Neural cell (in vitro differentiated cells): ENCODE measurements at regions not wholly inside any gene's neighbourhood (a gene's known extent, or its start where the extent isn't known, plus 50 kb on each side); places are given as distances from the start of the nearest gene placed in this dataset.

ENCODE experiments used
- H2AFZ ChIP-seq: fragments of 200-600, 300-800 bp; sonication (generic), shearing (Covaris generic); 2 replicates; pipeline ENCODE4 v1.6.0; 2014; ENCODE audit warnings: low read depth, mild to moderate bottlenecking, antibody characterized with exemption, low read length, moderate library complexity
- H3F3A ChIP-seq: fragments of 200-600 bp; shearing (Covaris generic); 2 replicates; pipeline ENCODE4 v1.6.1; 2016; ENCODE audit warnings: mild to moderate bottlenecking, moderate library complexity, mixed read lengths, antibody characterized with exemption, low read length; ENCODE audit not compliant: insufficient read depth, poor library complexity, severe bottlenecking
- H3K27ac ChIP-seq: fragments of 200-600, 300-800 bp; sonication (generic), shearing (Covaris generic); 2 replicates; pipeline ENCODE4 v1.5.1; 2014; ENCODE audit warnings: mild to moderate bottlenecking, low read length, moderate library complexity
- H3K27me3 ChIP-seq: fragments of 300-800, 200-600 bp; sonication (generic), shearing (Covaris generic); 2 replicates; pipeline ENCODE4 v1.6.0; 2014; ENCODE audit warnings: mild to moderate bottlenecking, low read depth, low read length, moderate library complexity; ENCODE audit not compliant: insufficient read depth
- H3K36me3 ChIP-seq: fragments of 300-800, 200-600 bp; sonication (generic), shearing (Covaris generic); 2 replicates; pipeline ENCODE4 v1.5.1; 2014; ENCODE audit warnings: mild to moderate bottlenecking, antibody characterized with exemption, low read length, moderate library complexity; ENCODE audit not compliant: insufficient read depth
- H3K4me2 ChIP-seq: fragments of 300-800, 200-600 bp; sonication (generic), shearing (Covaris generic); 2 replicates; pipeline ENCODE4 v1.6.0; 2014; ENCODE audit warnings: mild to moderate bottlenecking, low read length
- H3K4me3 ChIP-seq: fragments of 300-800, 200-600 bp; sonication (generic), shearing (Covaris generic); 2 replicates; pipeline ENCODE4 v1.5.1; 2014; ENCODE audit warnings: mild to moderate bottlenecking, low read length, moderate library complexity
- H3K79me2 ChIP-seq: fragments of 200-600 bp; shearing (Covaris generic); replicated peaks from 2 replicates; pipeline ENCODE4 v1.6.0; 2014; ENCODE audit warnings: mild to moderate bottlenecking, low read length, moderate library complexity; ENCODE audit not compliant: insufficient read depth
- H3K9ac ChIP-seq: fragments of 300-800, 200-600 bp; sonication (generic), shearing (Covaris generic); 2 replicates; pipeline ENCODE4 v1.6.1; 2016; ENCODE audit warnings: mild to moderate bottlenecking, low read length, mixed read lengths
- H3K9me2 ChIP-seq: fragments of 200-600 bp; shearing (Covaris generic); 2 replicates; pipeline ENCODE4 v1.6.1; 2016; ENCODE audit warnings: mild to moderate bottlenecking, low read length, mixed read lengths; ENCODE audit not compliant: insufficient read depth
- H3K9me3 ChIP-seq: fragments of 200-600, 300-800 bp; sonication (generic), shearing (Covaris generic); 2 replicates; pipeline ENCODE4 v1.6.1; 2016; ENCODE audit warnings: mild to moderate bottlenecking, mixed run types, low read length, moderate library complexity, mixed read lengths
- H4K20me1 ChIP-seq: fragments of 200-600 bp; shearing (Covaris generic); 2 replicates; pipeline ENCODE4 v1.6.1; 2016; ENCODE audit warnings: mild to moderate bottlenecking, mixed run types; ENCODE audit not compliant: insufficient read depth
- CTCF ChIP-seq: fragments of 450-650 bp; IDR thresholded peaks from 2 replicates; pipeline ENCODE4 v1.5.1; 2014; ENCODE audit warnings: antibody characterized with exemption, mild to moderate bottlenecking, moderate library complexity; ENCODE audit not compliant: poor library complexity, severe bottlenecking
- EP300 ChIP-seq: fragments of 450-650 bp; conservative IDR thresholded peaks from 2 replicates; pipeline ENCODE4 v1.6.1; 2014; ENCODE audit warnings: antibody characterized with exemption, mild to moderate bottlenecking, moderate library complexity; ENCODE audit not compliant: poor library complexity, severe bottlenecking
- EZH2 ChIP-seq: fragments of 200-600, 300-800 bp; shearing (Covaris generic), sonication (generic); IDR thresholded peaks from 2 replicates; pipeline ENCODE4 v1.6.1; 2014; ENCODE audit warnings: antibody characterized with exemption, low read length, borderline replicate concordance, mild to moderate bottlenecking; ENCODE audit not compliant: insufficient read depth, poor library complexity, severe bottlenecking
- MXI1 ChIP-seq: fragments of 450-650 bp; conservative IDR thresholded peaks from 2 replicates; pipeline ENCODE4 v1.6.1; 2014; ENCODE audit warnings: antibody characterized with exemption, mild to moderate bottlenecking; ENCODE audit not compliant: poor library complexity, severe bottlenecking
- POLR2AphosphoS5 ChIP-seq: IDR thresholded peaks from 2 replicates; pipeline ENCODE4 v1.6.1; 2012
- RAD21 ChIP-seq: fragments of 450-650 bp; conservative IDR thresholded peaks from 2 replicates; pipeline ENCODE4 v1.6.1; 2014; ENCODE audit warnings: antibody characterized with exemption, mild to moderate bottlenecking, moderate library complexity
- SMC3 ChIP-seq: fragments of 450-650 bp; conservative IDR thresholded peaks from 2 replicates; pipeline ENCODE4 v1.6.1; 2014; ENCODE audit warnings: antibody characterized with exemption, mild to moderate bottlenecking, moderate library complexity; ENCODE audit not compliant: poor library complexity
- TAF1 ChIP-seq: IDR thresholded peaks from 2 replicates; pipeline ENCODE4 v1.6.1; 2012; ENCODE audit warnings: low read depth
- TF ChIP-seq, protein P1 (sequence below): IDR thresholded peaks from 2 replicates; pipeline ENCODE4 v1.6.1; 2012; ENCODE audit warnings: borderline replicate concordance

DNA sequence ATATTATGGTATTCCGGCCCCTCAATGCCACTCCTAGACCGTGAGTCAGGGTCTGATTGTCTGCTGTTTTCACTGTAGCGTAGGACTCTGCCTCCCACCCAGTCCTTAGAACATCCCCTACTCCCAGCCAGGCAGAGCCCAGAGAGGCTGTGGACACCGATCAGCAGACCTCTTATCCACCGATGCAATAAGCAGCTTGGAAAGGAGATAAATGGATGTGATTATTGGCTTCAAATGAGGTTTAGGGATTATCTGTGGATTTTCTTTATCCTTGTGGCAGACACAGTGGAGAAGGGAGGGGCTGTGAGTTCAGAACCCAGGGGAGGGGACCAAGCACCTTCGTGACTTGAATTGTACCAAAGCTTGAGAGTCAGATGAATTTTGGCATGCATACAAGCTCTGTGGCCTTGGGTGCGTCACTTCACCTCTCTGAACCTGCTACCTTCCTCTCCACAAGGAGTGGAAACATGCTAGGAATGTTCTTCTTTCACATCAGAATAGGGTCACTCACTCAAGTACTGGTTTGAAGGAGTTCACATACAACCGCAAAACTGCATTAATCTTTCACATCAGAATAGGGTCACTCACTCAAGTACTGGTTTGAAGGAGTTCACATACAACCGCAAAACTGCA is 83.1 kb upstream of the CPLX2 start:
- H3K27ac ChIP-seq: no peak overlapping the region

GRCh38 chr5:175789670-175790069 is 81.7 kb upstream of the CPLX2 start:
- Histone ChIP-seq H3K4me2 (no peak overlapping the region), H3K27me3 (no peaks in the 10 kb centered on the region), H3K9me2 (no peaks in the 10 kb centered on the region), H3K36me3 (no peaks in the 10 kb centered on the region), H3K9me3 (no peaks in the 10 kb centered on the region), H2AFZ (no peak overlapping the region), H3K79me2 (no peaks in the 10 kb centered on the region), H3K27ac (no peak overlapping the region), H3F3A (no peaks in the 10 kb centered on the region), H4K20me1 (no peaks in the 10 kb centered on the region), H3K9ac (no peak overlapping the region), H3K4me3 (no peak overlapping the region)
- TF ChIP-seq EP300: no peak
- TF ChIP-seq SMC3: no peak
- TF ChIP-seq, protein P1, sequence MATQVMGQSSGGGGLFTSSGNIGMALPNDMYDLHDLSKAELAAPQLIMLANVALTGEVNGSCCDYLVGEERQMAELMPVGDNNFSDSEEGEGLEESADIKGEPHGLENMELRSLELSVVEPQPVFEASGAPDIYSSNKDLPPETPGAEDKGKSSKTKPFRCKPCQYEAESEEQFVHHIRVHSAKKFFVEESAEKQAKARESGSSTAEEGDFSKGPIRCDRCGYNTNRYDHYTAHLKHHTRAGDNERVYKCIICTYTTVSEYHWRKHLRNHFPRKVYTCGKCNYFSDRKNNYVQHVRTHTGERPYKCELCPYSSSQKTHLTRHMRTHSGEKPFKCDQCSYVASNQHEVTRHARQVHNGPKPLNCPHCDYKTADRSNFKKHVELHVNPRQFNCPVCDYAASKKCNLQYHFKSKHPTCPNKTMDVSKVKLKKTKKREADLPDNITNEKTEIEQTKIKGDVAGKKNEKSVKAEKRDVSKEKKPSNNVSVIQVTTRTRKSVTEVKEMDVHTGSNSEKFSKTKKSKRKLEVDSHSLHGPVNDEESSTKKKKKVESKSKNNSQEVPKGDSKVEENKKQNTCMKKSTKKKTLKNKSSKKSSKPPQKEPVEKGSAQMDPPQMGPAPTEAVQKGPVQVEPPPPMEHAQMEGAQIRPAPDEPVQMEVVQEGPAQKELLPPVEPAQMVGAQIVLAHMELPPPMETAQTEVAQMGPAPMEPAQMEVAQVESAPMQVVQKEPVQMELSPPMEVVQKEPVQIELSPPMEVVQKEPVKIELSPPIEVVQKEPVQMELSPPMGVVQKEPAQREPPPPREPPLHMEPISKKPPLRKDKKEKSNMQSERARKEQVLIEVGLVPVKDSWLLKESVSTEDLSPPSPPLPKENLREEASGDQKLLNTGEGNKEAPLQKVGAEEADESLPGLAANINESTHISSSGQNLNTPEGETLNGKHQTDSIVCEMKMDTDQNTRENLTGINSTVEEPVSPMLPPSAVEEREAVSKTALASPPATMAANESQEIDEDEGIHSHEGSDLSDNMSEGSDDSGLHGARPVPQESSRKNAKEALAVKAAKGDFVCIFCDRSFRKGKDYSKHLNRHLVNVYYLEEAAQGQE: no peak
- TF ChIP-seq MXI1: no peak
- TF ChIP-seq RAD21: no peak
- TF ChIP-seq POLR2AphosphoS5: no peak
- TF ChIP-seq EZH2: no peak
- TF ChIP-seq CTCF: no peak

More for the DNA sequence above, 83.1 kb upstream of the CPLX2 start:
- Histone ChIP-seq H3K9ac (no peak overlapping the region), H3K4me3 (no peak overlapping the region), H3K9me2 (no peaks in the 10 kb centered on the region), H3K36me3 (no peaks in the 10 kb centered on the region), H2AFZ (no peak overlapping the region), H3K9me3 (no peaks in the 10 kb centered on the region), H4K20me1 (no peaks in the 10 kb centered on the region), H3K27me3 (no peaks in the 10 kb centered on the region), H3F3A (no peaks in the 10 kb centered on the region), H3K79me2 (no peaks in the 10 kb centered on the region), H3K4me2 (no peak overlapping the region)
- TF ChIP-seq EP300 (no peak), SMC3 (no peak), TAF1 (no peak), EZH2 (no peak), RAD21 (no peak), POLR2AphosphoS5 (no peak), MXI1 (no peak), CTCF (no peak)
- TF ChIP-seq, protein P1: no peak
